ENCODE measurements at regions not wholly inside any gene's neighbourhood (a gene's known extent, or its start where the extent isn't known, plus 50 kb on each side); places are given as distances from the start of the nearest gene placed in this dataset.

DNA sequence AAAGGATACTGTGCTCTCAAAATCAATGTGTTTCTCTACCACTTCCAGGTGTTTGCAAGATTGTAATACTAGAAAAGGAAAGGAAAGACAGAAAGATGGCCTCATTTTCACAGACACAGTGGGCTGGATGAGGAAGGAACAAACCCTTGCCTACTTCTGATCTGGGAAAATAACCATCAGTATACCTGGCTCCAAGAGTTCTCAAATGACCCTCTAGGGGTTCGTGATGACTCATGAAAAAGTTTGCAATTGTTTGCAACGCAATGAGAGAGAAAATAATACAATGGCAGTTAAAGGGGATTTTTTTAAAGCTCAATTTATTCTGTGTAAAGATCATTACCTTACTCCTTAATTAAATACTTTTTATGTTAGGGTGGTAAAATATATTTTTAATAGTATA, 197.6 kb upstream of the INHBA start:
- H3K27ac ChIP-seq (ENCODE audit: low read depth in 1 of 2, low read length in 2 of 2), result no peak overlapping the region
- peaks cover 0 to 1% (median 0%) of the 10 kb centered on the region in 4 donors for H3K9me3 ChIP-seq (ENCODE audit: control insufficient read depth in 4 of 4, low read length in 3 of 4)
- H3K4me3 ChIP-seq (ENCODE audit: low read depth in 1 of 3, low read length in 3 of 3), result no peak overlapping the region
- 59% methylated on average over 2 of the region's 2 CpGs for WGBS
- no peaks in the 10 kb centered on the region for H3K36me3 ChIP-seq (ENCODE audit: control insufficient read depth in 4 of 4, insufficient read depth in 3 of 4, low read depth in 1 of 4, low read length in 3 of 4)
- H3K4me1 ChIP-seq (ENCODE audit: control insufficient read depth in 4 of 4, insufficient read depth in 4 of 4, low read length in 3 of 4), result no peaks in the 10 kb centered on the region
- H3K27me3 ChIP-seq (ENCODE audit: control insufficient read depth in 4 of 4, insufficient read depth in 4 of 4, low read length in 3 of 4), result peaks cover 0 to 4% (median 0%) of the 10 kb centered on the region in 4 donors
- DNase-seq (ENCODE audit: low spot score), result no peak
- TF ChIP-seq EGR1 (IDR thresholded peaks at IDR 0.05; ENCODE audit: low read depth in 2 of 2) (no peak), FOXA1 (IDR thresholded peaks at IDR 0.05) (no peak)
- H3K9ac ChIP-seq (ENCODE audit: low read depth in 1 of 2, low read length in 2 of 2), result no peak overlapping the region

DNA sequence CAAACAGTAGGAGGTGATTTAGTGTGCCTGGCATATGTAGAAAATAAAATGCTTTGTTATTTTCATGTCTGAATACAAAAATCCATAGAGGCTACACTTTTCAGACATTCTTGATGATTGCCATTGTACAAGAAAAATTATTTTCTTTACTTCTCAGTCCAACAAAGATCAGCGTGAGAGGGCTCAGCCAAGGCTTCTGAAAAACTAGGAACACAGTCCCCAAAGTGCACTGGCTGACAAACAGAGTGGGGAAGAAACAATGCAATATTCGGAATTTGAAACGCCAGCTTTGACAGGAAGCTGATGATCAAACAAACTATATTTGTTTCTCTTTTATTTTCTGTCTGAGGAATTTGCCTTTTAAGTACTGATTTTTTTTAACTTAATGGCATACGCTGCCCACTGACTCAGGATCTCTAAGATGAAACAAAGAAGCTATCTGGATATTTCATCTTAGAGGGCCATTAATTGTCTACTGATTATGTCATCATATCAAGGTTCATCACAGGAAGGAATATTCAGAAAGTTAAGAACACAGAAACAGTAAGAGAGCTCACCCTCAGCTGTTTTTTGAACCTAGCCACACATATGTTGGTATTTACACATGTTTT, 197.0 kb upstream of the INHBA start:
- no peak overlapping the region for H3K4me3 ChIP-seq (ENCODE audit: low read depth in 1 of 3, low read length in 3 of 3)
- H3K4me1 ChIP-seq (ENCODE audit: control insufficient read depth in 4 of 4, insufficient read depth in 4 of 4, low read length in 3 of 4), result no peaks in the 10 kb centered on the region
- TF ChIP-seq, protein P1, sequence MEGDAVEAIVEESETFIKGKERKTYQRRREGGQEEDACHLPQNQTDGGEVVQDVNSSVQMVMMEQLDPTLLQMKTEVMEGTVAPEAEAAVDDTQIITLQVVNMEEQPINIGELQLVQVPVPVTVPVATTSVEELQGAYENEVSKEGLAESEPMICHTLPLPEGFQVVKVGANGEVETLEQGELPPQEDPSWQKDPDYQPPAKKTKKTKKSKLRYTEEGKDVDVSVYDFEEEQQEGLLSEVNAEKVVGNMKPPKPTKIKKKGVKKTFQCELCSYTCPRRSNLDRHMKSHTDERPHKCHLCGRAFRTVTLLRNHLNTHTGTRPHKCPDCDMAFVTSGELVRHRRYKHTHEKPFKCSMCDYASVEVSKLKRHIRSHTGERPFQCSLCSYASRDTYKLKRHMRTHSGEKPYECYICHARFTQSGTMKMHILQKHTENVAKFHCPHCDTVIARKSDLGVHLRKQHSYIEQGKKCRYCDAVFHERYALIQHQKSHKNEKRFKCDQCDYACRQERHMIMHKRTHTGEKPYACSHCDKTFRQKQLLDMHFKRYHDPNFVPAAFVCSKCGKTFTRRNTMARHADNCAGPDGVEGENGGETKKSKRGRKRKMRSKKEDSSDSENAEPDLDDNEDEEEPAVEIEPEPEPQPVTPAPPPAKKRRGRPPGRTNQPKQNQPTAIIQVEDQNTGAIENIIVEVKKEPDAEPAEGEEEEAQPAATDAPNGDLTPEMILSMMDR (IDR thresholded peaks at IDR 0.05; ENCODE audit: low read depth, low read length, missing input control), result no peak
- TF ChIP-seq RXRA (IDR thresholded peaks at IDR 0.05), result no peak
- TF ChIP-seq HNF4A (conservative IDR thresholded peaks at IDR 0.05), result no peak
- TF ChIP-seq SP1 (IDR thresholded peaks at IDR 0.05), result no peak
- TF ChIP-seq HNF4G (IDR thresholded peaks at IDR 0.05), result no peak
- TF ChIP-seq JUND (IDR thresholded peaks at IDR 0.05), result no peak
- TF ChIP-seq RAD21 (IDR thresholded peaks at IDR 0.05), result no peak
- TF ChIP-seq, protein P2, sequence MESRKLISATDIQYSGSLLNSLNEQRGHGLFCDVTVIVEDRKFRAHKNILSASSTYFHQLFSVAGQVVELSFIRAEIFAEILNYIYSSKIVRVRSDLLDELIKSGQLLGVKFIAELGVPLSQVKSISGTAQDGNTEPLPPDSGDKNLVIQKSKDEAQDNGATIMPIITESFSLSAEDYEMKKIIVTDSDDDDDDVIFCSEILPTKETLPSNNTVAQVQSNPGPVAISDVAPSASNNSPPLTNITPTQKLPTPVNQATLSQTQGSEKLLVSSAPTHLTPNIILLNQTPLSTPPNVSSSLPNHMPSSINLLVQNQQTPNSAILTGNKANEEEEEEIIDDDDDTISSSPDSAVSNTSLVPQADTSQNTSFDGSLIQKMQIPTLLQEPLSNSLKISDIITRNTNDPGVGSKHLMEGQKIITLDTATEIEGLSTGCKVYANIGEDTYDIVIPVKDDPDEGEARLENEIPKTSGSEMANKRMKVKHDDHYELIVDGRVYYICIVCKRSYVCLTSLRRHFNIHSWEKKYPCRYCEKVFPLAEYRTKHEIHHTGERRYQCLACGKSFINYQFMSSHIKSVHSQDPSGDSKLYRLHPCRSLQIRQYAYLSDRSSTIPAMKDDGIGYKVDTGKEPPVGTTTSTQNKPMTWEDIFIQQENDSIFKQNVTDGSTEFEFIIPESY (IDR thresholded peaks at IDR 0.05), result no peak
- no peak for TF ChIP-seq EGR1 (IDR thresholded peaks at IDR 0.05; ENCODE audit: low read depth in 2 of 2)
- TF ChIP-seq NR2F2 (IDR thresholded peaks at IDR 0.05), result no peak
- TF ChIP-seq FOXA1 (IDR thresholded peaks at IDR 0.05), result no peak
- TF ChIP-seq TAF1 (conservative IDR thresholded peaks at IDR 0.05), result no peak
- TF ChIP-seq, protein P3, sequence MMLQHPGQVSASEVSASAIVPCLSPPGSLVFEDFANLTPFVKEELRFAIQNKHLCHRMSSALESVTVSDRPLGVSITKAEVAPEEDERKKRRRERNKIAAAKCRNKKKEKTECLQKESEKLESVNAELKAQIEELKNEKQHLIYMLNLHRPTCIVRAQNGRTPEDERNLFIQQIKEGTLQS (IDR thresholded peaks at IDR 0.05), result no peak
- TF ChIP-seq FOXA2 (IDR thresholded peaks at IDR 0.05), result no peak
- no peak for TF ChIP-seq GABPA (IDR thresholded peaks at IDR 0.05 in 1 of 2, conservative IDR thresholded peaks at IDR 0.05 in 1 of 2)
- no peak for TF ChIP-seq YY1 (IDR thresholded peaks at IDR 0.05)
- WGBS, result 76% methylated on average over 4 of the region's 4 CpGs
- no peaks in the 10 kb centered on the region for H3K36me3 ChIP-seq (ENCODE audit: control insufficient read depth in 4 of 4, insufficient read depth in 3 of 4, low read depth in 1 of 4, low read length in 3 of 4)
- H3K9ac ChIP-seq (ENCODE audit: low read depth in 1 of 2, low read length in 2 of 2), result no peak overlapping the region
- peaks cover 0 to 4% (median 0%) of the 10 kb centered on the region in 4 donors for H3K27me3 ChIP-seq (ENCODE audit: control insufficient read depth in 4 of 4, insufficient read depth in 4 of 4, low read length in 3 of 4)
- H3K27ac ChIP-seq (ENCODE audit: low read depth in 1 of 2, low read length in 2 of 2), result no peak overlapping the region
- no peak for DNase-seq (ENCODE audit: low spot score)
- peaks cover 0 to 1% (median 0%) of the 10 kb centered on the region in 4 donors for H3K9me3 ChIP-seq (ENCODE audit: control insufficient read depth in 4 of 4, low read length in 3 of 4)

DNA sequence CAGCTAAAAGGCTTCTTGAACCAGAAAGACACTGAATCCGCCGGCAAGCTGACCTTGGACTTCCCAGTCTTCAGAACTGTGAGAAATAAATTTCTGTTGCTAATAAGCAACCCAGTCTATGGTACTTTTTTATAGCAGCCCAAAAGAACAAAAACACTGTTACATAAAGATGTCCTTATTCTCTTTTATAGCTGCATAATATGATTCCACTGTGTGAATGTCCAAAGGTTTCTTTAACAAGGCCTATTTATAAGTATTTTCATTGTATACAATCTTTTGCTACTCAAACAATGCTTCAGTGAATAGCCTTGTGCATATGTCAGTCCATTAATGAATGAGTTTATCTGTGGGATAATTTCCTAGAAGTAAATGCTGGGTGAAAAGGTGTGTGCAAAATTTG, 190.8 kb upstream of the INHBA start:
- no peak for DNase-seq (ENCODE audit: low spot score)
- no peaks in the 10 kb centered on the region for H3K9me3 ChIP-seq (ENCODE audit: control insufficient read depth in 4 of 4, low read length in 3 of 4)
- no peak overlapping the region for H3K27ac ChIP-seq (ENCODE audit: low read depth in 1 of 2, low read length in 2 of 2)
- no peaks in the 10 kb centered on the region for H3K27me3 ChIP-seq (ENCODE audit: control insufficient read depth in 4 of 4, insufficient read depth in 4 of 4, low read length in 3 of 4)
- H3K9ac ChIP-seq (ENCODE audit: low read depth in 1 of 2, low read length in 2 of 2), result no peak overlapping the region
- no peaks in the 10 kb centered on the region for H3K36me3 ChIP-seq (ENCODE audit: control insufficient read depth in 4 of 4, insufficient read depth in 3 of 4, low read depth in 1 of 4, low read length in 3 of 4)
- H3K4me1 ChIP-seq (ENCODE audit: control insufficient read depth in 4 of 4, insufficient read depth in 4 of 4, low read length in 3 of 4), result no peaks in the 10 kb centered on the region
- H3K4me3 ChIP-seq (ENCODE audit: low read depth in 1 of 3, low read length in 3 of 3), result no peak overlapping the region
- WGBS, result 63% methylated on average over 2 of the region's 2 CpGs
- no peak for TF ChIP-seq FOXA2 (IDR thresholded peaks at IDR 0.05)
- TF ChIP-seq, protein P4, sequence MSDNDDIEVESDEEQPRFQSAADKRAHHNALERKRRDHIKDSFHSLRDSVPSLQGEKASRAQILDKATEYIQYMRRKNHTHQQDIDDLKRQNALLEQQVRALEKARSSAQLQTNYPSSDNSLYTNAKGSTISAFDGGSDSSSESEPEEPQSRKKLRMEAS (IDR thresholded peaks at IDR 0.05), result no peak
